Coronary artery (tissue), 2 donors: ENCODE measurements at regions not wholly inside any gene's neighbourhood (a gene's known extent, or its start where the extent isn't known, plus 50 kb on each side); places are given as distances from the start of the nearest gene placed in this dataset.

Experiments
- DNase-seq: peaks from one replicate; pipeline ENCODE4 v3.0.0-alpha.2; 2017; ENCODE audit warnings: low spot score
- H3K27ac ChIP-seq, 2 donors: fragments of 200-600 bp; sonication (generic); one replicate each; pipeline ENCODE4 v1.5.1; 2016 to 2019
- H3K4me3 ChIP-seq: fragments of 200-600 bp; sonication (generic); 2 replicates; pipeline ENCODE4 v1.5.1; 2016; ENCODE audit warnings: mild to moderate bottlenecking, moderate library complexity
- TF ChIP-seq, protein P1 (sequence below): fragments of 200-600 bp; sonication (generic); IDR thresholded peaks from one replicate; pipeline ENCODE4 v1.5.1; 2019; ENCODE audit warnings: antibody characterized with exemption

DNA sequence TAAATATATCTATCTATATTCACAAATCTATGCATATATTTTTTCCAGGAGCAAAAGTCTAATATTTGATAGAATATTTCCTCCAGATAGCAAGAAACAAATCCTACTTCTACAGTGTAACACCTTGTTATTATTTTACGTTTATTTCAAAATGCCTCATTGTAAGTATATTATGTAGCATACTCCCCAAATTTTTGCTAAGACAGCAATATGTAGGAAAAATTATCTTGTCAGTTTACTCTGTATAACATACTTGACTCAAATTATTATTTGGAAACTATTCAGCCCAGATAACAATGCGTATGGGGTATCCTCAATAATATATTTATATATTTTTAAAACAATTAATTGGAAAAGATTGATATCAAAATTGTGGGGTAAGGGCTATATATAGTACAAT, 313.2 kb downstream of the NR4A2 start:
- TF ChIP-seq, protein P1, sequence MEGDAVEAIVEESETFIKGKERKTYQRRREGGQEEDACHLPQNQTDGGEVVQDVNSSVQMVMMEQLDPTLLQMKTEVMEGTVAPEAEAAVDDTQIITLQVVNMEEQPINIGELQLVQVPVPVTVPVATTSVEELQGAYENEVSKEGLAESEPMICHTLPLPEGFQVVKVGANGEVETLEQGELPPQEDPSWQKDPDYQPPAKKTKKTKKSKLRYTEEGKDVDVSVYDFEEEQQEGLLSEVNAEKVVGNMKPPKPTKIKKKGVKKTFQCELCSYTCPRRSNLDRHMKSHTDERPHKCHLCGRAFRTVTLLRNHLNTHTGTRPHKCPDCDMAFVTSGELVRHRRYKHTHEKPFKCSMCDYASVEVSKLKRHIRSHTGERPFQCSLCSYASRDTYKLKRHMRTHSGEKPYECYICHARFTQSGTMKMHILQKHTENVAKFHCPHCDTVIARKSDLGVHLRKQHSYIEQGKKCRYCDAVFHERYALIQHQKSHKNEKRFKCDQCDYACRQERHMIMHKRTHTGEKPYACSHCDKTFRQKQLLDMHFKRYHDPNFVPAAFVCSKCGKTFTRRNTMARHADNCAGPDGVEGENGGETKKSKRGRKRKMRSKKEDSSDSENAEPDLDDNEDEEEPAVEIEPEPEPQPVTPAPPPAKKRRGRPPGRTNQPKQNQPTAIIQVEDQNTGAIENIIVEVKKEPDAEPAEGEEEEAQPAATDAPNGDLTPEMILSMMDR, result no peak
- H3K4me3 ChIP-seq, result no peak overlapping the region
- H3K27ac ChIP-seq, result no peak overlapping the region
- no peak for DNase-seq

DNA sequence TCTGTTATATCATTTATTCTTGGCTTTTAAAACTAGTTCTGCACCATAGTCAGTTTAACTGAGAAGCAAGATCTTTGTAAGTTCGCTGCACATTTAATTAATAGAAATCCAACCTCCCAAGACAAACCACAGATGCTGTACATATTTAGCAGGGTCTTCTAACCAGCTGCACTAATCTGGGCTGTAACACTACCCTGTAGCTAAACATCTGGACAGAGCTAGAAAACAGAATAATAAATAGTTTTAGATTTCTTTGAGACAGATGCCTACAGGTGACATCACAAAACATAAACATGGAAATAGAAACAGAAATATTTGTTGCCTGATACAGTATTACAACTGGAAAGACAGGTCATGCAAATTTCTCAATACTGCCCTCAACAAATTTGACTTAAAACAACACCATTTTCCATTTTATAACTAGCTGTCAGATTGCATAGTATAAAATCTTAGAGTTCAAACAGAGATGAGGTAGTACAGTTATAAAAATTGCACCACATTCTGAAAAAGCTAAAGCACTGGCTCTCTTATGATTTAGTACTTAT, 315.1 kb downstream of the NR4A2 start:
- no peak for DNase-seq
- no peak overlapping the region for H3K27ac ChIP-seq
- TF ChIP-seq, protein P1, result no peak
- H3K4me3 ChIP-seq, result no peak overlapping the region

DNA sequence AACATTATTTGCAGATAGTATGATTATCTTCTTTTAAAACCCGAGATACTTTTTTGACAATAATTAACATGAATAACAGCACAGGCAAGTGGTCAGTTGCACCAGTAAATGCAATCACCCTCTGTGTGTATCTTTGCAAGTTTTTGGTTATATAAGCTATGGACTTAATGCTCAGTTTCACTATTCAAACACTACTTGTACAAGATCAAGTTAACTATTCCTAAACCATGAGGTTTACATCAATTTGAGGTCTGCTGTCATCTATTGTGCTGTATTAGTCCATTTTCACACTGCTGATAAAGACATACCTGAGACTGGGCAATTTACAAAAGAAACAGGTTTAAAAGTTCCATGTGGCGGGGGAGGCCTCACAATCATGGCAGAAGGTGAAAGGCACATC, 323.2 kb downstream of the NR4A2 start:
- H3K4me3 ChIP-seq, result no peak overlapping the region
- TF ChIP-seq, protein P1, result no peak
- no peak for DNase-seq
- H3K27ac ChIP-seq, result no peak overlapping the region

DNA sequence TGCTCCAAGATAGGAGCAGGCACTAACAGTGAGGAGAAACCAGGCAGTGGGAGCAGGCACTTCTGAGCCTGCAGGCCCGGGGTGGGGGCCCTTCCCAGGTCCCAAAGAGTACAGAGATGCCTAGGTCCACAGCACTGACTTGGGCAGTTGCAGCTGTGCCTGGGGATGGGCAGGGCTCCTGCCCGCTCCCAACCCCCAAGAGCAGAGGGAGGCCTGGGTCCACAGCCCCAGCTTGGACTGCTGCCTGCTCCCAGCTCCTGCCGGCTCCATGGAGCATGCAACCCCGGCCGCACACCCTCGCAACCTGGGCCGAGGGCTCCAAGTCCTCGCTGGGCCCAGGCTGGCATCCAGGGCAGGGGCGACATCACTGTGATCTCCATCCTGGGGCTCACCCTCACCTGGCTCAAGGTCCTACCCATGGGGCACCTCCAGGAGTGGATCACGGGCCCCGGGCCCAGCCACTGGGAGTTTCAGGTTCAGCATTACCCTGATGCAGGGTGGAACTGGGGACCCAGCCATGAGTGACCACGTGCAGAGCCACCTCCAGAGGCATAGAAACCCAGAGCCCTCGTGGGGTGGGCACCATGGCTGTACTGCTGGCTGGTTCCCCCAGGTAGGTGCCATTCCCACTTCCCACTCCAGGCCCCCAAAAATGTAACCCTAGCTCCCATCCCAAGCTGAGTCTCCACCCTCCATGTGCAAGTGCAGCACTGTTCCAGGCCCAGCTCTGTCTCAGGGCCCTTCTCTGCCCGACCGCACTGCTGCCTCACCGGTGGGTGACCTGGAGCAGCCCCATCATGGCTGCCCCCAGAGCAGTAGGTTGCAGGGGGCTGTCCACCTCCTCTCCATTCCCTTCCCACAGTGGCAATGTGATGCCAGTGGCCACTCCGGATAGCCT, 325.6 kb downstream of the NR4A2 start:
- DNase-seq, result no peak
- H3K27ac ChIP-seq, result no peak overlapping the region
- H3K4me3 ChIP-seq, result no peak overlapping the region
- TF ChIP-seq, protein P1, result no peak

DNA sequence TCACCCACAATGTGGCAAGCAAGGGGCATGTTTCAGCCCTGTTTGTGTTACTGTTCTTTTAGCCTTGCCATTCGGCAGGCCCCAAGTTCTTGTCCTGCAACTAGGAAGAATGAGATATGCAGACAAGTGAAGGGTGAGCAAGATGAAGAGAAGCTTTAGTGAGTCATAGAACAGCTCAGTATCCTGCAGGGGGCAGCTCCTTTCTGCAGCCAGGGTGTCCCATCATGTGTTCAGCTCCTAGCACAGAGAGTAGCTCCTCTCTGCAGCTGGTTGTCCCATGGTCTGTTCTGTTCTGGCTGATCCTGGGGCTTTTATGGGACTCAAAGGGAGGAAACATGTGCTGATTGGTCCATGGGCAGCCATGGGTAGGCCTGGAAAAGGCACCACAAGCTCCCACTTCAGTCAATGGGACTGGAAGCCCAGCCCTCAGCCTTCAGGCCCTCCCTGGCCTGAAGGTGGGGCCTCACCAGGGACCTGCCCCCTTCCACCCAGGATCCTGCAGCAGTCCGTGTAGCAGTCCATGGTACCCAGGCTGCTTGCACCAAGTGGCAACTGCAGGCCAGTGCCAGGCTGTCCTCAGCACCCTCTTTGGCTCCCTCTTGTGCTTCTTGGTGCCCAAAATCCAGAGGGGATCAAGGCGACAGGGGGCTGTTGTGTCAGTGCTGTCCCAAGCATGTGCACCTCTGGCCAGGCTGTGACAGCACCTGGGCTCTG, 326.4 kb downstream of the NR4A2 start:
- Histone ChIP-seq H3K27ac (no peak overlapping the region), H3K4me3 (no peak overlapping the region)
- no peak for DNase-seq
- TF ChIP-seq, protein P1, result no peak

DNA sequence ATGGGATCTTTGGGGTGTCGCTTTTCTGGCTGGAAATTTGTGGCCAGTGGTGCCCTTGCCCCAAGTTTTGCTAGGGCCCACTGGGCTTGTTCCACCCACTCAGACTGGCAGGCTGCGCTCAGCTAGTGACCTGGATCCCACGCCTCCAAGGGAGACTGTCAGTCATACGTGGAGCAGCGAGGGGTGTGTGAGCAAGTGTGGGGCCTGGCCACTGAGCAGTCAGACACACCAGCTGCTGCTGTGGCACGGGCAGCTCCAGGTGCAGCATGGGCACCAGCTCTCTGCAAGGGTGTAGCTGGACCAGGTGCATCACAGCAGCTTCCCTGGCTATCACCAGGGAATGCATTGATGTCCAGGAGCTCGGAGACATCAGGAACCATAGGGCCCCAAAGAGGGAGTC, 327.0 kb downstream of the NR4A2 start:
- no peak overlapping the region for H3K27ac ChIP-seq
- TF ChIP-seq, protein P1, result no peak
- DNase-seq, result no peak

More for the DNA sequence above, 327.0 kb downstream of the NR4A2 start:
- H3K4me3 ChIP-seq, result no peak overlapping the region
